ACC112 (cell line): ENCODE measurements at regions not wholly inside any gene's neighbourhood (a gene's known extent, or its start where the extent isn't known, plus 50 kb on each side); places are given as distances from the start of the nearest gene placed in this dataset.

Source experiments
- H2AFZ ChIP-seq: fragments of 200-600 bp; sonication (generic); one replicate; pipeline ENCODE4 v1.6.0; 2017; ENCODE audit warnings: antibody characterized with exemption, low read length; ENCODE audit not compliant: unreplicated experiment
- H3K27ac ChIP-seq: fragments of 200-600 bp; sonication (generic); 2 replicates; pipeline ENCODE4 v1.5.1; 2014; ENCODE audit warnings: low read depth, mild to moderate bottlenecking, antibody characterized with exemption, low read length, moderate library complexity
- H3K27me3 ChIP-seq: fragments of 200-600 bp; sonication (generic); 2 replicates; pipeline ENCODE4 v1.6.1; 2014; ENCODE audit warnings: mild to moderate bottlenecking, antibody characterized with exemption, low read length, moderate library complexity, mixed read lengths; ENCODE audit not compliant: insufficient read depth
- H3K36me3 ChIP-seq: fragments of 200-600 bp; sonication (generic); 2 replicates; pipeline ENCODE4 v1.6.1; 2016; ENCODE audit warnings: mild to moderate bottlenecking, antibody characterized with exemption, low read length, moderate library complexity, mixed read lengths; ENCODE audit not compliant: insufficient read depth
- H3K4me1 ChIP-seq: fragments of 200-600 bp; sonication (generic); one replicate; pipeline ENCODE4 v1.6.1; 2016; ENCODE audit warnings: low read length, mixed read lengths; ENCODE audit not compliant: insufficient read depth, unreplicated experiment, control insufficient read depth
- H3K4me3 ChIP-seq: fragments of 200-600 bp; sonication (generic); 2 replicates; pipeline ENCODE4 v1.5.1; 2014; ENCODE audit warnings: mild to moderate bottlenecking, low read depth, low read length
- H3K79me2 ChIP-seq: fragments of 200-600 bp; sonication (generic); one replicate; pipeline ENCODE4 v1.6.0; 2016; ENCODE audit warnings: low read length; ENCODE audit not compliant: control insufficient read depth, unreplicated experiment, insufficient read depth

- Histone ChIP-seq H3K27ac (no peak overlapping the region), H3K4me3 (no peak overlapping the region), H3K36me3 (no peaks in the 10 kb centered on the region)
Observed at GRCh38 chr4:127052742-127053141, 580.0 kb upstream of the INTU start.

GRCh38 chr4:127055357-127055756 lies 577.4 kb upstream of the INTU start:
- Histone ChIP-seq H2AFZ (no peak overlapping the region), H3K4me3 (no peak overlapping the region), H3K79me2 (no peaks in the 10 kb centered on the region), H3K27ac (no peak overlapping the region), H3K4me1 (no peaks in the 10 kb centered on the region), H3K27me3 (no peaks in the 10 kb centered on the region), H3K36me3 (no peaks in the 10 kb centered on the region)

More at GRCh38 chr4:127052742-127053141, 580.0 kb upstream of the INTU start:
- Histone ChIP-seq H2AFZ (no peak overlapping the region), H3K27me3 (no peaks in the 10 kb centered on the region), H3K4me1 (no peaks in the 10 kb centered on the region), H3K79me2 (no peaks in the 10 kb centered on the region)

GRCh38 chr4:127069675-127070074 lies 563.1 kb upstream of the INTU start:
- no peaks in the 10 kb centered on the region for H3K4me1 ChIP-seq

GRCh38 chr4:127071443-127071842 lies 561.3 kb upstream of the INTU start:
- Histone ChIP-seq H2AFZ (no peak overlapping the region), H3K4me1 (no peaks in the 10 kb centered on the region), H3K79me2 (no peaks in the 10 kb centered on the region), H3K4me3 (no peak overlapping the region), H3K27me3 (no peaks in the 10 kb centered on the region), H3K27ac (no peak overlapping the region), H3K36me3 (no peaks in the 10 kb centered on the region)

More at GRCh38 chr4:127069675-127070074, 563.1 kb upstream of the INTU start:
- Histone ChIP-seq H3K4me3 (no peak overlapping the region), H3K27ac (no peak overlapping the region), H3K79me2 (no peaks in the 10 kb centered on the region), H3K36me3 (no peaks in the 10 kb centered on the region), H3K27me3 (no peaks in the 10 kb centered on the region), H2AFZ (no peak overlapping the region)

- Histone ChIP-seq H3K4me3 (no peak overlapping the region), H3K36me3 (no peaks in the 10 kb centered on the region), H3K27ac (no peak overlapping the region), H3K27me3 (peaks cover 7% of the 10 kb centered on the region; the same call in 1 of the 2 replicates), H3K4me1 (no peaks in the 10 kb centered on the region), H2AFZ (no peak overlapping the region), H3K79me2 (no peaks in the 10 kb centered on the region)
Observed at GRCh38 chr4:127080141-127080540, 552.6 kb upstream of the INTU start.

GRCh38 chr4:127081041-127081440 lies 551.7 kb upstream of the INTU start:
- H3K4me3 ChIP-seq: no peak overlapping the region
- no peak overlapping the region for H2AFZ ChIP-seq
- H3K27me3 ChIP-seq: peaks cover 7% of the 10 kb centered on the region; the same call in 1 of the 2 replicates
- H3K36me3 ChIP-seq: no peaks in the 10 kb centered on the region
- H3K4me1 ChIP-seq: no peaks in the 10 kb centered on the region
- no peak overlapping the region for H3K27ac ChIP-seq
- H3K79me2 ChIP-seq: no peaks in the 10 kb centered on the region

- Histone ChIP-seq H3K27ac (no peak overlapping the region), H3K36me3 (no peaks in the 10 kb centered on the region), H3K79me2 (no peaks in the 10 kb centered on the region), H2AFZ (no peak overlapping the region), H3K27me3 (peaks cover 7% of the 10 kb centered on the region; the same call in 1 of the 2 replicates), H3K4me1 (no peaks in the 10 kb centered on the region), H3K4me3 (no peak overlapping the region)
Observed at GRCh38 chr4:127082986-127083385, 549.8 kb upstream of the INTU start.

- Histone ChIP-seq H2AFZ (no peak overlapping the region), H3K27ac (no peak overlapping the region), H3K27me3 (peaks cover 7% of the 10 kb centered on the region; the same call in 1 of the 2 replicates), H3K36me3 (no peaks in the 10 kb centered on the region), H3K4me1 (no peaks in the 10 kb centered on the region), H3K79me2 (no peaks in the 10 kb centered on the region), H3K4me3 (no peak overlapping the region)
Observed at GRCh38 chr4:127084666-127085065, 548.1 kb upstream of the INTU start.

- Histone ChIP-seq H3K79me2 (no peaks in the 10 kb centered on the region), H3K36me3 (no peaks in the 10 kb centered on the region), H3K4me1 (no peaks in the 10 kb centered on the region), H3K27ac (no peak overlapping the region), H3K4me3 (no peak overlapping the region), H3K27me3 (no peaks in the 10 kb centered on the region), H2AFZ (no peak overlapping the region)
Observed at GRCh38 chr4:127097061-127097460, 535.7 kb upstream of the INTU start.

GRCh38 chr4:127102361-127102760 lies 530.4 kb upstream of the INTU start:
- Histone ChIP-seq H3K27ac (no peak overlapping the region), H3K4me1 (no peaks in the 10 kb centered on the region), H2AFZ (no peak overlapping the region), H3K36me3 (no peaks in the 10 kb centered on the region), H3K27me3 (no peaks in the 10 kb centered on the region), H3K4me3 (no peak overlapping the region), H3K79me2 (no peaks in the 10 kb centered on the region)

- no peak overlapping the region for H2AFZ ChIP-seq
Observed at GRCh38 chr4:127103681-127104115, 529.1 kb upstream of the INTU start.

More at GRCh38 chr4:127103681-127104115, 529.1 kb upstream of the INTU start:
- Histone ChIP-seq H3K27ac (no peak overlapping the region), H3K36me3 (no peaks in the 10 kb centered on the region), H3K27me3 (no peaks in the 10 kb centered on the region), H3K4me1 (no peaks in the 10 kb centered on the region), H3K4me3 (no peak overlapping the region), H3K79me2 (no peaks in the 10 kb centered on the region)
